ENCODE measurements at regions not wholly inside any gene's neighbourhood (a gene's known extent, or its start where the extent isn't known, plus 50 kb on each side); places are given as distances from the start of the nearest gene placed in this dataset.
"Not testable (repeated sequence)": the region's sequence is repeated elsewhere in the genome, so short reads cannot be mapped to it uniquely, and the experiment has no call there.

GRCh38 chr10:36872702-36873393 lies 252.6 kb upstream of the ANKRD30A start:
- no peak for DNase-seq

GRCh38 chr10:36840788-36841187 lies 284.6 kb upstream of the ANKRD30A start:
- DNase-seq, result no peak

GRCh38 chr10:36837416-36837815 lies 288.0 kb upstream of the ANKRD30A start:
- no peak for DNase-seq

- DNase-seq, result no peak
Measured at GRCh38 chr10:36819781-36820180, 305.6 kb upstream of the ANKRD30A start.

GRCh38 chr10:36817898-36818297 lies 307.5 kb upstream of the ANKRD30A start:
- DNase-seq, result no peak

GRCh38 chr10:36808625-36809362 lies 316.6 kb upstream of the ANKRD30A start:
- DNase-seq, result no peak

GRCh38 chr10:36803229-36803628 lies 322.2 kb upstream of the ANKRD30A start:
- no peak for DNase-seq

GRCh38 chr10:36802490-36803153 lies 322.8 kb upstream of the ANKRD30A start:
- no peak for DNase-seq

GRCh38 chr10:36801660-36802059 lies 323.7 kb upstream of the ANKRD30A start:
- DNase-seq, result no peak

GRCh38 chr10:36794981-36795380 lies 330.4 kb upstream of the ANKRD30A start:
- DNase-seq, result no peak

GRCh38 chr10:36789974-36790373 lies 335.4 kb upstream of the ANKRD30A start:
- no peak for DNase-seq

GRCh38 chr10:36788152-36788551 lies 337.2 kb upstream of the ANKRD30A start:
- no peak for DNase-seq

- no peak for DNase-seq
Measured at GRCh38 chr10:36783400-36783799, 342.0 kb upstream of the ANKRD30A start.

GRCh38 chr10:36781570-36781969 lies 343.8 kb upstream of the ANKRD30A start:
- DNase-seq, result no peak

GRCh38 chr10:36780158-36780557 lies 345.2 kb upstream of the ANKRD30A start:
- DNase-seq, result no peak

GRCh38 chr10:36779238-36779846 lies 346.1 kb upstream of the ANKRD30A start:
- DNase-seq, result no peak

GRCh38 chr10:36778651-36779050 lies 346.7 kb upstream of the ANKRD30A start:
- no peak for DNase-seq

GRCh38 chr10:36773652-36774051 lies 351.7 kb upstream of the ANKRD30A start:
- no peak for DNase-seq

- no peak for DNase-seq
Measured at GRCh38 chr10:36771725-36772124, 353.7 kb upstream of the ANKRD30A start.

- not testable (repeated sequence) for DNase-seq
Measured at GRCh38 chr10:36769741-36770140, 355.7 kb upstream of the ANKRD30A start.

GRCh38 chr10:36766940-36767339 lies 358.5 kb upstream of the ANKRD30A start:
- DNase-seq, result no peak

- no peak for DNase-seq
Measured at GRCh38 chr10:36766415-36766810, 359.0 kb upstream of the ANKRD30A start.

GRCh38 chr10:36765782-36766414 lies 359.5 kb upstream of the ANKRD30A start:
- no peak for DNase-seq

All from T-helper 2 cell (primary cell).